NB4 (cell line): ENCODE measurements at regions not wholly inside any gene's neighbourhood (a gene's known extent, or its start where the extent isn't known, plus 50 kb on each side); places are given as distances from the start of the nearest gene placed in this dataset.

Source experiments
- CTCF ChIP-seq: IDR thresholded peaks from one replicate; pipeline ENCODE4 v1.5.1; 2012; ENCODE audit warnings: low read depth, low read length
- MAX ChIP-seq: IDR thresholded peaks from 2 replicates; pipeline ENCODE4 v1.6.1; 2011; ENCODE audit warnings: low read depth, low read length

- no peak for TF ChIP-seq MAX
- TF ChIP-seq CTCF: no peak
Measured at GRCh38 chr2:13539296-13539695, 822.6 kb downstream of the TRIB2 start.
